B cell (primary cell): ENCODE measurements at regions not wholly inside any gene's neighbourhood (a gene's known extent, or its start where the extent isn't known, plus 50 kb on each side); places are given as distances from the start of the nearest gene placed in this dataset.

ENCODE experiments used
- ATAC-seq: fragments of 200-7000 bp; cut with Tn5 transposase; one replicate; pipeline ENCODE4 v1.10.0; 2021; ENCODE audit warnings: low read depth, mild to moderate bottlenecking, moderate number of reproducible peaks, moderate library complexity
- CTCF ChIA-PET: fragments of 350-600 bp; sonication (Branson Sonifier 250); formaldehyde crosslinking; loops from one replicate; lab custom pipeline; 2021; ENCODE audit warnings: antibody characterized with exemption, inconsistent platforms; lab: Charles Lee
- POLR2A ChIA-PET: fragments of 350-600 bp; sonication (Branson Sonifier 250); formaldehyde crosslinking; loops from one replicate; lab custom pipeline; 2021; ENCODE audit warnings: antibody characterized with exemption; lab: Charles Lee
- DNase-seq: peaks from one replicate; pipeline ENCODE4 v3.0.0; 2013
- H2AFZ ChIP-seq: 2 replicates; pipeline ENCODE4 v1.6.1; 2012; ENCODE audit warnings: mild to moderate bottlenecking, low read depth, low read length; ENCODE audit not compliant: insufficient read depth, poor library complexity, severe bottlenecking
- H3K27ac ChIP-seq, 2 donors: 1 replicate in 1 of 2; 2 replicates in 1 of 2; pipeline ENCODE4 v1.5.1; 2012 to 2013; ENCODE audit warnings: low read length in 2 of 2, mild to moderate bottlenecking in 2 of 2, moderate library complexity in 1 of 2
- H3K27me3 ChIP-seq, 4 experiments: fragments of 200-600 bp in 1 of 4; sonication (generic) in 1 of 4; replicated peaks in 1 of 4; 1 replicate in 2 of 4; 2 replicates in 2 of 4; pipeline versions ENCODE4 v1.6.1 to v1.7.0; 2013 to 2016; ENCODE audit warnings: low read length in 3 of 4, mild to moderate bottlenecking in 2 of 4, mixed read lengths in 1 of 4, moderate library complexity in 1 of 4; ENCODE audit not compliant: insufficient read depth in 4 of 4, control insufficient read depth in 3 of 4; ENCODE audit errors: control extremely low read depth in 1 of 4
- H3K36me3 ChIP-seq, 2 experiments: replicated peaks in 1 of 2; 1 replicate in 1 of 2; 2 replicates in 1 of 2; pipeline versions ENCODE4 v1.6.1 to v1.7.1; 2013; ENCODE audit warnings: low read length in 1 of 2; ENCODE audit not compliant: insufficient read depth in 2 of 2, control insufficient read depth in 1 of 2; ENCODE audit errors: control extremely low read depth in 1 of 2, extremely low read depth in 1 of 2
- H3K4me1 ChIP-seq, 2 donors: fragments of 200-600 bp in 1 of 2; sonication (generic) in 1 of 2; 1 replicate in 1 of 2; 2 replicates in 1 of 2; pipeline versions ENCODE4 v1.5.1 to v1.6.1; 2013 to 2017; ENCODE audit warnings: low read length in 2 of 2; ENCODE audit not compliant: control insufficient read depth in 2 of 2, insufficient read depth in 2 of 2
- H3K4me2 ChIP-seq: replicated peaks from 2 replicates; pipeline ENCODE3; 2012; ENCODE audit warnings: mild to moderate bottlenecking, low read depth, low read length; ENCODE audit not compliant: poor library complexity, severe bottlenecking
- H3K4me3 ChIP-seq, 5 experiments: fragments of 200-600 bp in 1 of 5; sonication (generic) in 1 of 5; 1 replicate in 3 of 5; 2 replicates in 2 of 5; pipeline versions ENCODE4 v1.5.1 to v1.7.0; 2011 to 2016; ENCODE audit warnings: low read length in 4 of 5, mild to moderate bottlenecking in 4 of 5, low read depth in 2 of 5, control low read depth in 1 of 5, moderate library complexity in 1 of 5; ENCODE audit not compliant: insufficient read depth in 1 of 5; ENCODE audit errors: control extremely low read depth in 1 of 5, extremely low read depth in 1 of 5
- H3K79me2 ChIP-seq: fragments of 200-600 bp; sonication (generic); one replicate; pipeline ENCODE4 v1.6.0; 2016; ENCODE audit warnings: low read length; ENCODE audit not compliant: control insufficient read depth, insufficient read depth
- H3K9ac ChIP-seq: fragments of 200-600 bp; sonication (generic); 2 replicates; pipeline ENCODE4 v1.6.1; 2017; ENCODE audit warnings: mild to moderate bottlenecking, low read length, moderate library complexity
- H3K9me3 ChIP-seq, 3 donors: one replicate each; pipeline versions ENCODE4 v1.6.1 to v1.7.1; 2013; ENCODE audit warnings: low read length in 2 of 3; ENCODE audit not compliant: control insufficient read depth in 2 of 3, insufficient read depth in 1 of 3; ENCODE audit errors: control extremely low read depth in 1 of 3
- H4K20me1 ChIP-seq: 2 replicates; pipeline ENCODE4 v1.6.0; 2012; ENCODE audit warnings: mild to moderate bottlenecking, low read length; ENCODE audit not compliant: insufficient read depth, control insufficient read depth, poor library complexity, severe bottlenecking
- H3K27ac Mint-ChIP-seq: one replicate; pipeline ENCODE4 v1.8.0; 2021; ENCODE audit warnings: mixed read lengths
- H3K27me3 Mint-ChIP-seq: one replicate; pipeline ENCODE4 v1.8.0; 2021; ENCODE audit warnings: mixed read lengths
- H3K4me1 Mint-ChIP-seq: one replicate; pipeline ENCODE4 v1.8.0; 2021; ENCODE audit warnings: mixed read lengths
- H3K4me3 Mint-ChIP-seq: one replicate; pipeline ENCODE4 v1.8.0; 2021; ENCODE audit warnings: mixed read lengths
- H3K9me3 Mint-ChIP-seq: one replicate; pipeline ENCODE4 v1.8.0; 2022; ENCODE audit warnings: mixed read lengths; ENCODE audit not compliant: insufficient read depth
- EZH2 ChIP-seq: IDR thresholded peaks from 2 replicates; pipeline ENCODE4 v1.6.1; 2012; ENCODE audit warnings: borderline replicate concordance, low read depth, mild to moderate bottlenecking, moderate library complexity, low read length; ENCODE audit not compliant: insufficient read depth, poor library complexity, severe bottlenecking
- WGBS: methylation state at CpG from one replicate; pipeline ENCODE4 v1.1.5; 2013; ENCODE audit warnings: missing lambda C conversion rate; ENCODE audit not compliant: insufficient coverage; 5-methylcytosine and 5-hydroxymethylcytosine counted together
- intact Hi-C: fragments of 100-400 bp; cut with micrococcal nuclease; formaldehyde crosslinking; loops from one replicate; pipeline ENCODE4 v1.10.0; 2022
- TF ChIP-seq, protein P1 (sequence below): fragments of 200-600 bp; IDR thresholded peaks from one replicate; pipeline ENCODE4 v1.8.0; 2022; ENCODE audit warnings: antibody characterized with exemption, mild to moderate bottlenecking

DNA sequence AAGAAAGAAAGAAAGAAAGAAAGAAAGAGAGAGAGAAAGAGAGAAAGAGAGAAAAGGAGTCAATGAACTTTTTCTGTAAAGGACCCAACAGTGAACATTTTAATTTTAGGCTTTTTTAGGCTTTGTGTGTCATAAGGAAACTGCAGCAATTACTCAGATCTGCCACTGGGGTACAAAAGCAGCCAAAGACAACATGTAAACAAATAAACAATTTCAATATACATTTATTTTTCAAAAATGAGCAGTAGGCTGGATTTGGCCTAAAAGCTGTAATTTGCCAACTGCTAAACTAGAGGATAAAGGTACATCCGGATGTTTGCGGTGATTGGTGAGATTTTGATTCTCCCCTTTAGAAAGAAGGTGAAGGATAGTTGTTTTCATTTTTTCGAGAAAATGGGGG, 143.6 kb downstream of the CEMIP2 start:
- TF ChIP-seq, protein P1, sequence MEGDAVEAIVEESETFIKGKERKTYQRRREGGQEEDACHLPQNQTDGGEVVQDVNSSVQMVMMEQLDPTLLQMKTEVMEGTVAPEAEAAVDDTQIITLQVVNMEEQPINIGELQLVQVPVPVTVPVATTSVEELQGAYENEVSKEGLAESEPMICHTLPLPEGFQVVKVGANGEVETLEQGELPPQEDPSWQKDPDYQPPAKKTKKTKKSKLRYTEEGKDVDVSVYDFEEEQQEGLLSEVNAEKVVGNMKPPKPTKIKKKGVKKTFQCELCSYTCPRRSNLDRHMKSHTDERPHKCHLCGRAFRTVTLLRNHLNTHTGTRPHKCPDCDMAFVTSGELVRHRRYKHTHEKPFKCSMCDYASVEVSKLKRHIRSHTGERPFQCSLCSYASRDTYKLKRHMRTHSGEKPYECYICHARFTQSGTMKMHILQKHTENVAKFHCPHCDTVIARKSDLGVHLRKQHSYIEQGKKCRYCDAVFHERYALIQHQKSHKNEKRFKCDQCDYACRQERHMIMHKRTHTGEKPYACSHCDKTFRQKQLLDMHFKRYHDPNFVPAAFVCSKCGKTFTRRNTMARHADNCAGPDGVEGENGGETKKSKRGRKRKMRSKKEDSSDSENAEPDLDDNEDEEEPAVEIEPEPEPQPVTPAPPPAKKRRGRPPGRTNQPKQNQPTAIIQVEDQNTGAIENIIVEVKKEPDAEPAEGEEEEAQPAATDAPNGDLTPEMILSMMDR: peak; percentile 32
- TF ChIP-seq EZH2: no peak
- POLR2A ChIA-PET: no interaction called here

DNA sequence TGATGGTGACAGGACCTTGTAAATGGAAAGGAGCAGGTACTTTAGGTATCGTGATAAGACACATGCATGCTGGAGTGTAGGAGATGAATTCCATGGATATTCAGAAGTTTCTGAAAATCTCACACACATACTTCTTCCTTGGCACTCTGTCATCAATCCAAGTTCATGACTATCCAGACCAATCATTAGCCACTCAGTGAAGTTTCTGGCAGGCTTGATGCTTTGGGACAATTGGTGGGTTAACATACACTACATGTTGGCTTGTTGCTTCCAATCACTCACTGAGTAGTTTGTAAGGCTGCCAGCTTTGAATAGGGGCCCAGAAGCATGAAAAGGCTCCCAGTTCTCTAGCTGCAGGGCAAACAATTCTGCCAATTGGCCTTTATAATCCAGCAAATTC, 147.6 kb downstream of the CEMIP2 start:
- CTCF ChIA-PET: interaction anchor here (0.5 to 1.8 kb wide), 2 partner anchors 16 to 30 kb away, joined by 3 to 8 read pairs; no protein-coding TSS in a partner anchor
- no peak overlapping the region for H3K9ac ChIP-seq
- H3K79me2 ChIP-seq: no peaks in the 10 kb centered on the region
- no peak overlapping the region for H3K27ac Mint-ChIP-seq
- H3K4me3 ChIP-seq: no peak overlapping the region
- H3K27ac ChIP-seq: no peak overlapping the region
- H3K36me3 ChIP-seq: no peaks in the 10 kb centered on the region
- WGBS: no CpG with 5 or more reads among the region's 1 CpG
- peaks cover 14% of the 10 kb centered on the region for H3K27me3 Mint-ChIP-seq
- H2AFZ ChIP-seq: no peak overlapping the region
- POLR2A ChIA-PET: no interaction called here
- intact Hi-C loops: no loop called here
- no peak overlapping the region for H3K4me3 Mint-ChIP-seq
- no peak overlapping the region for H3K4me2 ChIP-seq
- DNase-seq (no peak), ATAC-seq (no peak)
- H3K27me3 ChIP-seq: no peaks in the 10 kb centered on the region
- H3K9me3 Mint-ChIP-seq: peaks cover 9% of the 10 kb centered on the region
- H3K4me1 ChIP-seq: no peaks in the 10 kb centered on the region
- no peaks in the 10 kb centered on the region for H4K20me1 ChIP-seq
- H3K9me3 ChIP-seq: peaks cover 2 to 5% (median 3%) of the 10 kb centered on the region in 3 donors
- no peak for TF ChIP-seq EZH2
- TF ChIP-seq, protein P1: no peak
- H3K4me1 Mint-ChIP-seq: no peaks in the 10 kb centered on the region

More for the DNA sequence above, 143.6 kb downstream of the CEMIP2 start:
- intact Hi-C loops: no loop called here
- H3K4me1 ChIP-seq: no peaks in the 10 kb centered on the region
- H3K27me3 ChIP-seq: no peaks in the 10 kb centered on the region
- H3K4me2 ChIP-seq: no peak overlapping the region
- H3K4me3 ChIP-seq: no peak overlapping the region
- CTCF ChIA-PET: no interaction called here
- no peak overlapping the region for H3K9ac ChIP-seq
- H3K79me2 ChIP-seq: no peaks in the 10 kb centered on the region
- H3K36me3 ChIP-seq: no peaks in the 10 kb centered on the region
- Mint-ChIP-seq H3K27ac (no peak overlapping the region), H3K4me1 (no peaks in the 10 kb centered on the region), H3K4me3 (no peak overlapping the region), H3K9me3 (no peaks in the 10 kb centered on the region), H3K27me3 (peaks cover 14% of the 10 kb centered on the region)
- 92% methylated on average over 2 of the region's 3 CpGs for WGBS
- no peaks in the 10 kb centered on the region for H3K9me3 ChIP-seq
- ATAC-seq (no peak), DNase-seq (no peak)
- H2AFZ ChIP-seq: no peak overlapping the region
- H3K27ac ChIP-seq: no peak overlapping the region
- no peaks in the 10 kb centered on the region for H4K20me1 ChIP-seq
